SU-DHL-6 (cell line): ENCODE measurements at regions not wholly inside any gene's neighbourhood (a gene's known extent, or its start where the extent isn't known, plus 50 kb on each side); places are given as distances from the start of the nearest gene placed in this dataset.

Experiments
- H2AFZ ChIP-seq: fragments of 200-600 bp; sonication (generic); 2 replicates; pipeline ENCODE4 v1.6.1; 2014; ENCODE audit warnings: low read depth, mild to moderate bottlenecking, moderate library complexity, mixed read lengths, antibody characterized with exemption, low read length; ENCODE audit not compliant: severe bottlenecking
- H3F3A ChIP-seq: fragments of 200-600 bp; shearing (Covaris generic); 2 replicates; pipeline ENCODE4 v1.6.0; 2016; ENCODE audit warnings: antibody characterized with exemption, mild to moderate bottlenecking; ENCODE audit not compliant: insufficient read depth
- H3K27ac ChIP-seq: fragments of 200-600 bp; sonication (generic); 2 replicates; pipeline ENCODE4 v1.5.1; 2016; ENCODE audit warnings: low read depth, mild to moderate bottlenecking, low read length, moderate library complexity, mixed read lengths
- H3K27me3 ChIP-seq: fragments of 200-600 bp; sonication (generic), shearing (Covaris generic); 2 replicates; pipeline ENCODE4 v1.6.0; 2014; ENCODE audit warnings: mild to moderate bottlenecking, low read length
- H3K36me3 ChIP-seq: fragments of 200-600 bp; sonication (generic); 2 replicates; pipeline ENCODE4 v1.6.1; 2014; ENCODE audit warnings: mild to moderate bottlenecking, low read length, mixed read lengths
- H3K4me2 ChIP-seq: fragments of 300-600, 200-600 bp; shearing (Covaris generic), sonication (generic); 2 replicates; pipeline ENCODE4 v1.6.0; 2014; ENCODE audit warnings: low read length, low read depth, mild to moderate bottlenecking; ENCODE audit not compliant: poor library complexity, severe bottlenecking
- H3K4me3 ChIP-seq: fragments of 200-600 bp; sonication (generic); 2 replicates; pipeline ENCODE4 v1.5.1; 2014; ENCODE audit warnings: antibody characterized with exemption, low read length, mild to moderate bottlenecking, mixed read lengths; ENCODE audit not compliant: insufficient read depth, poor library complexity, severe bottlenecking
- H3K79me2 ChIP-seq: fragments of 200-600 bp; sonication (generic); 2 replicates; pipeline ENCODE4 v1.6.1; 2014; ENCODE audit warnings: mild to moderate bottlenecking, low read length, moderate library complexity; ENCODE audit not compliant: insufficient read depth
- H3K9ac ChIP-seq: fragments of 200-600 bp; sonication (generic); 2 replicates; pipeline ENCODE4 v1.7.0; 2014; ENCODE audit warnings: mild to moderate bottlenecking, low read length
- H3K9me2 ChIP-seq: fragments of 200-600 bp; sonication (generic); replicated peaks from 2 replicates; pipeline ENCODE4 v1.6.1; 2014; ENCODE audit warnings: low read length; ENCODE audit not compliant: insufficient read depth
- H3K9me3 ChIP-seq: fragments of 200-600 bp; sonication (generic); 2 replicates; pipeline ENCODE4 v1.6.1; 2014; ENCODE audit warnings: low read length, mixed read lengths; ENCODE audit not compliant: insufficient read depth
- H4K20me1 ChIP-seq: fragments of 200-600 bp; sonication (generic); 2 replicates; pipeline ENCODE4 v1.6.1; 2014; ENCODE audit warnings: low read depth, mild to moderate bottlenecking, antibody characterized with exemption, low read length, moderate library complexity, mixed read lengths
- EZH2phosphoT487 ChIP-seq: fragments of 200-600 bp; sonication (generic), shearing (Covaris generic); conservative IDR thresholded peaks from 2 replicates; pipeline ENCODE4 v1.6.1; 2018; ENCODE audit warnings: mild to moderate bottlenecking, antibody characterized with exemption, low read length, moderate library complexity, mixed read lengths
- TF ChIP-seq, protein P1 (sequence below): fragments of 200-600 bp; sonication (generic); IDR thresholded peaks from one replicate; pipeline ENCODE4 v1.5.1; 2017; ENCODE audit warnings: antibody characterized with exemption, mild to moderate bottlenecking, low read length, moderate library complexity; ENCODE audit not compliant: insufficient read depth, poor library complexity, severe bottlenecking

DNA sequence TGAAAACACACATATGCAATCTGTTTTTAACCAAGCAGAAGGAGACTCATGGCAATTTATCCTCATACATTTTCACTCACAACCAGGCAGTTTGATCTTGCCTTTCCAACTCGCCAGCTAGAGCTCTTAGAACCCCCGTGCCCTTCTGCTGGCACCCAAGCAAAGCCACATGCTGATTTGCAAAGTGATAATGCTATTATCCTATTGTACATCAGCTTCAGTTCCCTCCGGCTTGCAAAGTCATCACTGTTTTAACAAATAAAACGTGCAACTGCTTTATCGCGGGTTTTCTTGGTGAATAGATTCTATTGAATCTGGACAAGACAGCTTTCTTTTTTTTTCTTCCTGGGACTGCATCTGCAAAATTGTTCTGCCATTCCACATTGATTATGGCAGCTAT lies 314.6 kb downstream of the LNPK start:
- Histone ChIP-seq H3K79me2 (no peaks in the 10 kb centered on the region), H3K27me3 (no peaks in the 10 kb centered on the region), H3K36me3 (no peaks in the 10 kb centered on the region), H2AFZ (no peak overlapping the region), H3K9me3 (no peaks in the 10 kb centered on the region), H3K9me2 (no peaks in the 10 kb centered on the region), H4K20me1 (no peaks in the 10 kb centered on the region), H3K4me3 (no peak overlapping the region), H3K9ac (no peak overlapping the region), H3F3A (no peaks in the 10 kb centered on the region), H3K4me2 (no peak overlapping the region), H3K27ac (no peak overlapping the region)
- TF ChIP-seq, protein P1, sequence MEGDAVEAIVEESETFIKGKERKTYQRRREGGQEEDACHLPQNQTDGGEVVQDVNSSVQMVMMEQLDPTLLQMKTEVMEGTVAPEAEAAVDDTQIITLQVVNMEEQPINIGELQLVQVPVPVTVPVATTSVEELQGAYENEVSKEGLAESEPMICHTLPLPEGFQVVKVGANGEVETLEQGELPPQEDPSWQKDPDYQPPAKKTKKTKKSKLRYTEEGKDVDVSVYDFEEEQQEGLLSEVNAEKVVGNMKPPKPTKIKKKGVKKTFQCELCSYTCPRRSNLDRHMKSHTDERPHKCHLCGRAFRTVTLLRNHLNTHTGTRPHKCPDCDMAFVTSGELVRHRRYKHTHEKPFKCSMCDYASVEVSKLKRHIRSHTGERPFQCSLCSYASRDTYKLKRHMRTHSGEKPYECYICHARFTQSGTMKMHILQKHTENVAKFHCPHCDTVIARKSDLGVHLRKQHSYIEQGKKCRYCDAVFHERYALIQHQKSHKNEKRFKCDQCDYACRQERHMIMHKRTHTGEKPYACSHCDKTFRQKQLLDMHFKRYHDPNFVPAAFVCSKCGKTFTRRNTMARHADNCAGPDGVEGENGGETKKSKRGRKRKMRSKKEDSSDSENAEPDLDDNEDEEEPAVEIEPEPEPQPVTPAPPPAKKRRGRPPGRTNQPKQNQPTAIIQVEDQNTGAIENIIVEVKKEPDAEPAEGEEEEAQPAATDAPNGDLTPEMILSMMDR, result no peak
- TF ChIP-seq EZH2phosphoT487, result no peak

DNA sequence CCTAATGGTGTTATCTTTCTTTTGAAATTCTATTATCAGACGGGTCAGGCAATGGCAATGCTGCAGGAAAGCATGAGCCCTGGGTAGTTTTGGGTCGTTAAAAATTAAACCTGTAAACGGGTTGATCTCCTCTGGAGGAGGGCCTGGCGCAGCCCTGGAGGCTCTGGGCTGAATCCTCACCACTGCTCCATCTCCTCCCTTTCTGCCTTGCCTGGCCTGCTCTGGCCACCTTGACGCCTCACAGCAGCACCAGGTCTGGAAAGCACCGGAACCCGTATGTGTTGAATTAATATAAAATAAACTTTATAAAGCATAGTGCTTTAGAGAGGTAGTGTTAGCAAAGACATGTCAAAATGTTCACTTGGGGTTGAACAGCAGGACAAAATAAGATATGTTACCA lies 316.1 kb downstream of the LNPK start:
- H3K9me2 ChIP-seq, result no peaks in the 10 kb centered on the region
- TF ChIP-seq, protein P1, result no peak
- no peak for TF ChIP-seq EZH2phosphoT487
- no peaks in the 10 kb centered on the region for H4K20me1 ChIP-seq
- H3K4me2 ChIP-seq, result no peak overlapping the region
- H3K4me3 ChIP-seq, result no peak overlapping the region
- H3F3A ChIP-seq, result no peaks in the 10 kb centered on the region
- no peaks in the 10 kb centered on the region for H3K27me3 ChIP-seq
- no peak overlapping the region for H2AFZ ChIP-seq
- H3K9ac ChIP-seq, result no peak overlapping the region
- no peaks in the 10 kb centered on the region for H3K9me3 ChIP-seq
- H3K27ac ChIP-seq, result no peak overlapping the region
- H3K79me2 ChIP-seq, result no peaks in the 10 kb centered on the region
- H3K36me3 ChIP-seq, result no peaks in the 10 kb centered on the region

DNA sequence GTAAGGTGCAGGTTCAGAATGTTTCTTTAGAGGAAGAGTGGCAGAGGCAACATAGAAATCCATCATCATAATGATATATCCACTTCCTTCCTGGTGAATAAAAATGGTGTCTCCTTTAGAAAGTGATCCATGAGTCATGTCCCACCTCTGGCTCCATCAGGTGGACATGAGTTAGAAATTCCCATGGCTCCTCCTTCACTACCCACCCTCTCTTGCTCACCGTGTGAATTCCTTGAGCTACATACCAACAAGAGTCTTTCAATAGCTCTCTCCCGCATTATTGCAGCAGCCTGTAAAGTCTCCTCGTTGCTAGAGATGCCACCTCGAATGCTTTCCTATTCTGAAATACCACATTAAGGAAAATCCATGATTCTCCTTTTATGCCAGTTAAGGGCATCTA lies 317.6 kb downstream of the LNPK start:
- H3K27me3 ChIP-seq, result no peaks in the 10 kb centered on the region

More for the DNA sequence above, 317.6 kb downstream of the LNPK start:
- Histone ChIP-seq H3K4me2 (no peak overlapping the region), H3K9ac (no peak overlapping the region), H3K9me2 (no peaks in the 10 kb centered on the region), H3K27ac (no peak overlapping the region), H3K36me3 (no peaks in the 10 kb centered on the region), H3K9me3 (no peaks in the 10 kb centered on the region), H3K79me2 (no peaks in the 10 kb centered on the region), H3K4me3 (no peak overlapping the region), H2AFZ (no peak overlapping the region), H3F3A (no peaks in the 10 kb centered on the region), H4K20me1 (no peaks in the 10 kb centered on the region)
- no peak for TF ChIP-seq EZH2phosphoT487
- TF ChIP-seq, protein P1, result no peak
